NB4 (cell line): ENCODE measurements at regions not wholly inside any gene's neighbourhood (a gene's known extent, or its start where the extent isn't known, plus 50 kb on each side); places are given as distances from the start of the nearest gene placed in this dataset.

Experiments used
- DNase-seq: peaks from one replicate; pipeline ENCODE4 v3.0.0; 2010; ENCODE audit warnings: low read depth
- H3K4me3 ChIP-seq: one replicate; pipeline ENCODE4 v1.5.1; 2011; ENCODE audit warnings: mild to moderate bottlenecking, low read depth, low read length, moderate library complexity
- CTCF ChIP-seq: IDR thresholded peaks from one replicate; pipeline ENCODE4 v1.5.1; 2012; ENCODE audit warnings: low read depth, low read length
- MYC ChIP-seq: IDR thresholded peaks from 2 replicates; pipeline ENCODE4 v1.6.1; 2011; ENCODE audit warnings: low read depth, low read length
- POLR2A ChIP-seq: IDR thresholded peaks from 2 replicates; pipeline ENCODE4 v1.6.1; 2011; ENCODE audit warnings: mild to moderate bottlenecking; ENCODE audit not compliant: insufficient read length; ENCODE audit errors: extremely low read depth
- TF ChIP-seq, protein P1 (sequence below): IDR thresholded peaks from 2 replicates; pipeline ENCODE4 v1.6.1; 2011; ENCODE audit warnings: low read depth, low read length

- no peak for TF ChIP-seq POLR2A
- TF ChIP-seq CTCF = no peak
- TF ChIP-seq, protein P1, sequence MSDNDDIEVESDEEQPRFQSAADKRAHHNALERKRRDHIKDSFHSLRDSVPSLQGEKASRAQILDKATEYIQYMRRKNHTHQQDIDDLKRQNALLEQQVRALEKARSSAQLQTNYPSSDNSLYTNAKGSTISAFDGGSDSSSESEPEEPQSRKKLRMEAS = no peak
- TF ChIP-seq MYC = no peak
- no peak overlapping the region for H3K4me3 ChIP-seq
- no peak for DNase-seq
Measured at GRCh38 chr3:182530316-182530715, 263.0 kb upstream of the ATP11B start.

DNA sequence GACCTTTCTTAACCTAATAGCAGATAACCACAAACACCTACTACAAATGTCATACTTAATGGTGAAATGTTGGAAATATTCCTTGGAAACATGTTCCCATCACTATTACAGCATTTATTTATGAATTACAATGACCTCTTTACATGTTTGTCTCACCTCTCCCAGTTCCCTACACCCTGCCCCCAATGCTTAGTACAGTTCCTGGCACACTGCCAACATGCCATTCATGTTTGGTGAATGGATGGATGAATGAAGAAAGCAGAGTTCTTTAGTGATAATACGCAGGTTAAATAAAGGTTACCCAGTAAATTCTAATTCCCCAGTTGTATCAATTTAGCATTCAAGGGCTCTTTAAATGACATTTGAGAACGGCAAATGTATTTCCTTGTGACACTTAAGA is 259.9 kb upstream of the ATP11B start:
- TF ChIP-seq, protein P1 = no peak
- TF ChIP-seq MYC (no peak), POLR2A (no peak), CTCF (no peak)
- no peak for DNase-seq
- H3K4me3 ChIP-seq = no peak overlapping the region

GRCh38 chr3:182544542-182544941 is 248.8 kb upstream of the ATP11B start:
- TF ChIP-seq, protein P1 = no peak
- TF ChIP-seq MYC (no peak), POLR2A (no peak), CTCF (no peak)
- no peak for DNase-seq
- H3K4me3 ChIP-seq = no peak overlapping the region

DNA sequence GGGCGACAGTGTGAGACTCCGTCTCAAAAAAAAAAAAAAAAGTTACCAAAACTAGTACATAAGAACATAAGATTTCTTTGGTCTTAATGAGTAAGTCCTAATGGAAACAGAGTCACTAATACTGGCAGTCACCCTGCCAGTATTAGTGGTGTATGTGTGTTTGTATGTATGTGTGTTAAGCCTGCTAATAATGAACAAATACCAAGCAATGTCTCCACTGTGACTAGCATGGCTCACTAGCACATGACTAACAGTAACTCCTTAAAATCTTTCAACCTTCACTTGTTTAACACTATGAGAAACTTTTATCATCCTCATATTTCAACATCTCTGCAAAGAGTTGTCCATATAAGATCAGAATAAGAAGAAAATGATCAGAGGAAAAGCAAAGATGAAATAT is 231.0 kb upstream of the ATP11B start:
- DNase-seq = no peak
- TF ChIP-seq POLR2A = no peak
- TF ChIP-seq, protein P1 = no peak
- no peak for TF ChIP-seq CTCF
- no peak for TF ChIP-seq MYC
- H3K4me3 ChIP-seq = no peak overlapping the region

DNA sequence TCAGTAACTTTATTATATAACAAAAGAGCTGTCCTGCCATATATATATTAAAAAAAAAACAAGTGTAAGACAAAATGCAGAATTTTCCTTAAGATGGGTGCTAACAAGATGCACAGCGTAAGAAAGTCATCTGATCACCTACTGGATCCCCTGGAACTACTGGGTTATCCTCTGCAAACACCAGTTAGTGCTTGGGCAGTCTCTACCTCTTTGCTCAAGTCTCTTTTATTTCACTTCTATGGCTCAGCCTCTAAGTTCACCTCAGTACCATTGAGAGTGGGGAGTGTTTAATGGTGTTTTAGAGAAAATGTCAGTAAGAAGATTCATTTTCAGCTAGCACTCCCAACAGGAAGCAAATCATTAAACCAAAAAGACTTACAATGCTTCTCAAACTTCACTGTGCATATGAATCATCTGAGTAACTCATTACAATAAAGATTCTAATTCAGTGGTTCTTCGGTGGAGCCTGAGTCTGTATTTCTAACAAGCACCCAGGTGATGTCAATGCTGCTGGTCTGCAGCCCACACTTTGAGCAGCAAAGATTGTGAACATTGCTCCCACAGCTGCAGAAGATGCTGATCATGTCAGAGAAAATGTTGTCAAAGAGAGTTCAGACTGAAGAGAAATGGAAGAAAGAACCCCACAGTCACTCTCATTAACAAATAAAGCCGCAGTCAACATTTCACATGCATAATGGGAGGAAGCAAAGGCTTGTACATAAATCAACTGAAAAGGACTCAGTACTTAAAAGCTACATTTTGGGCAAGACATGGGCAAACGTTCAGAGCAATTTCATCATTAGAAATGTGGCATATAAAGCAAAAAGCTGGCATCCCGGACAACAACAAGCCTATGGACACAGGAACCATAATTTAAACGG is 227.1 kb upstream of the ATP11B start:
- no peak overlapping the region for H3K4me3 ChIP-seq
- DNase-seq = no peak
- TF ChIP-seq POLR2A (no peak), MYC (no peak)
- TF ChIP-seq, protein P1 = no peak

DNA sequence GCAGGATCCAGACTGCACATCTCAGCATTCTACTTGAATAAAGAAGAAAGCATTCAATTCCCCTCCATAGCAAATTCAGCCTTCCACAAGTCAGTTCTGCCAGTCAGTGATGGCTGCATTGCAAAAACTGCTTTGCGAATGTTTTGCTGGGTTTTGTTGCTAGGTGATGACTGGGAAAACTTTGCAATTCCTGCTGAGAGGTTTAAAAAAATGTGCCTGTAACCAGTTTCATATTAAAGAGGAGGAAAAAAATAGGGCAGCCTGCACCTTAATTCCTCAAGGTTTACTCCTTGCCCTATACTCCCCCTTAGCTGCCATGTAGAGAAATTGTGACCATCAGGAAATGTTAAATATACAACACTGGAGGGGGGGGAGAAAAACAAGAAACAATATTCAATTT is 225.6 kb upstream of the ATP11B start:
- no peak overlapping the region for H3K4me3 ChIP-seq
- TF ChIP-seq, protein P1 = no peak
- TF ChIP-seq MYC (no peak), POLR2A (no peak), CTCF (no peak)
- no peak for DNase-seq
